ENCODE measurements at regions not wholly inside any gene's neighbourhood (a gene's known extent, or its start where the extent isn't known, plus 50 kb on each side); places are given as distances from the start of the nearest gene placed in this dataset.

- no peak overlapping the region for H3K27ac ChIP-seq
- DNase-seq (ENCODE audit: low spot score in 2 of 2): no peak
- no peaks in the 10 kb centered on the region for H3K36me3 ChIP-seq
- 85 to 91% methylated on average over 3 of the region's 3 CpGs for WGBS, 2 donors
- TF ChIP-seq POLR2A (IDR thresholded peaks at IDR 0.05) (no peak), CTCF (IDR thresholded peaks at IDR 0.05) (no peak), EP300 (IDR thresholded peaks at IDR 0.05) (no peak)
- H3K9me3 ChIP-seq: no peaks in the 10 kb centered on the region
- no peak overlapping the region for H3K4me3 ChIP-seq
- H3K4me1 ChIP-seq: no peaks in the 10 kb centered on the region
- peaks cover 0 to 4% of the 10 kb centered on the region in 2 donors for H3K27me3 ChIP-seq
Observed at GRCh38 chr11:116101902-116102301, 597.7 kb upstream of the CADM1 start.

GRCh38 chr11:116100016-116100415 lies 595.8 kb upstream of the CADM1 start:
- Histone ChIP-seq H3K4me1 (no peaks in the 10 kb centered on the region), H3K27ac (no peak overlapping the region), H3K36me3 (no peaks in the 10 kb centered on the region), H3K27me3 (peaks cover 0 to 4% of the 10 kb centered on the region in 2 donors), H3K4me3 (no peak overlapping the region), H3K9me3 (no peaks in the 10 kb centered on the region)
- DNase-seq (ENCODE audit: low spot score in 2 of 2): no peak
- 81 to 93% methylated on average over 2 of the region's 2 CpGs for WGBS, 2 donors
- TF ChIP-seq POLR2A (IDR thresholded peaks at IDR 0.05): no peak
- TF ChIP-seq EP300 (IDR thresholded peaks at IDR 0.05): no peak
- TF ChIP-seq CTCF (IDR thresholded peaks at IDR 0.05): no peak

- H3K4me3 ChIP-seq: no peak overlapping the region
- no peaks in the 10 kb centered on the region for H3K36me3 ChIP-seq
- no peak overlapping the region for H3K27ac ChIP-seq
- no peaks in the 10 kb centered on the region for H3K9me3 ChIP-seq
- H3K4me1 ChIP-seq: no peaks in the 10 kb centered on the region
- TF ChIP-seq EP300 (IDR thresholded peaks at IDR 0.05) (no peak), POLR2A (IDR thresholded peaks at IDR 0.05) (no peak), CTCF (IDR thresholded peaks at IDR 0.05) (no peak)
- 80 to 83% methylated on average over 6 of the region's 6 CpGs for WGBS, 2 donors
- H3K27me3 ChIP-seq: peaks cover 0 to 4% of the 10 kb centered on the region in 2 donors
- no peak for DNase-seq (ENCODE audit: low spot score in 2 of 2)
Observed at GRCh38 chr11:116099541-116099940, 595.3 kb upstream of the CADM1 start.

GRCh38 chr11:116096272-116096995 lies 592.2 kb upstream of the CADM1 start:
- H3K27ac ChIP-seq: no peak overlapping the region
- TF ChIP-seq CTCF (IDR thresholded peaks at IDR 0.05) (no peak), EP300 (IDR thresholded peaks at IDR 0.05) (no peak)
- no peaks in the 10 kb centered on the region for H3K9me3 ChIP-seq

GRCh38 chr11:116093481-116094270 lies 589.5 kb upstream of the CADM1 start:
- H3K9me3 ChIP-seq: no peaks in the 10 kb centered on the region
- TF ChIP-seq POLR2A (IDR thresholded peaks at IDR 0.05) (no peak), CTCF (IDR thresholded peaks at IDR 0.05) (no peak), EP300 (IDR thresholded peaks at IDR 0.05) (no peak)
- 82 to 83% methylated on average over 2 of the region's 2 CpGs for WGBS, 2 donors
- H3K27ac ChIP-seq: no peak overlapping the region
- no peaks in the 10 kb centered on the region for H3K4me1 ChIP-seq
- H3K4me3 ChIP-seq: no peak overlapping the region
- H3K36me3 ChIP-seq: no peaks in the 10 kb centered on the region
- DNase-seq (ENCODE audit: low spot score in 2 of 2): no peak
- peaks cover 0 to 4% of the 10 kb centered on the region in 2 donors for H3K27me3 ChIP-seq

More at GRCh38 chr11:116096272-116096995, 592.2 kb upstream of the CADM1 start:
- no peak for DNase-seq (ENCODE audit: low spot score in 2 of 2)
- peaks cover 0 to 4% of the 10 kb centered on the region in 2 donors for H3K27me3 ChIP-seq
- H3K4me3 ChIP-seq: no peak overlapping the region
- H3K36me3 ChIP-seq: no peaks in the 10 kb centered on the region
- 58 to 59% methylated on average over 12 of the region's 12 CpGs for WGBS, 2 donors
- H3K4me1 ChIP-seq: no peaks in the 10 kb centered on the region
